GM19238 (cell line): ENCODE measurements at regions not wholly inside any gene's neighbourhood (a gene's known extent, or its start where the extent isn't known, plus 50 kb on each side); places are given as distances from the start of the nearest gene placed in this dataset.
"Not testable (repeated sequence)": the region's sequence is repeated elsewhere in the genome, so short reads cannot be mapped to it uniquely, and the experiment has no call there.

Experiments
- DNase-seq: peaks from one replicate; pipeline ENCODE4 v3.0.0; 2011; ENCODE audit warnings: low spot score; ENCODE audit not compliant: insufficient read length

DNA sequence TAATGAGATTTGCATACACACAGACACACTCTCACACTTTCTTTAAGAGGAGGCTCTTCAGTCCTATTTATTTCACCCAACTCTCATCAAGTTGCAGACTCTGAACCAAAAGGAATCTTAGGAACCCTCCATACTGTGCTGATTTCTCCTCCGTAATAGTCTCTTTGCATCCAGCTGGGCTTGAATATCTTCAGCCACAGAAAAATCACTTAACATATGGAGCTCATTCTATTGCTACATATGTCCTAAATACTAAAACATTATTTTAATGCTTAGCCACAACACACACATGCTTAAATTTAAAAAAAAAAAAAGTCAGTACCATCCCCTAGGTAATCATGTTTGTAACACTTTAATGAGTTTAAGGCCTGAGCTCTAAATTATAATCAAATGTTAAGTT is 287.5 kb upstream of the CNTN6 start:
- DNase-seq = no peak

DNA sequence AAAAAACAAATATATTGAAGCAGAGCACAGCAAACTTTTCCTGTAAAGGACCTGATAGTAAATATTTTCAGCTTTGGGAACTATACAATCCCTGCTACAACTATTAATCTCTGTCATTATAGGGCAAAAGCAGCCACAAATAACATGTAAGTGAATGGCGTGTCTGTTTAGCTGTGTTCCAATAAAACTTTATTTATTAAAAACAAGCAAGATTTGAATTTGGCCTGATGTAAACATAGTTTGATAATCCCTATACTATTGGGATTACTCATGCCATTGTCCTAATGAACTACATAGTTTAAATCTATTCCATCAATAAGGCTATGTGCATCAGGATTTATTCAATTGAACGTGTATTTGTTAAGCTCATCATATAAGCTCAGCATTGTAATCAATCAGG is 286.8 kb upstream of the CNTN6 start:
- DNase-seq = no peak

- no peak for DNase-seq
Measured at GRCh38 chr3:816605-817004, 276.2 kb upstream of the CNTN6 start.

- DNase-seq = no peak
Measured at GRCh38 chr3:834679-835078, 258.1 kb upstream of the CNTN6 start.

DNA sequence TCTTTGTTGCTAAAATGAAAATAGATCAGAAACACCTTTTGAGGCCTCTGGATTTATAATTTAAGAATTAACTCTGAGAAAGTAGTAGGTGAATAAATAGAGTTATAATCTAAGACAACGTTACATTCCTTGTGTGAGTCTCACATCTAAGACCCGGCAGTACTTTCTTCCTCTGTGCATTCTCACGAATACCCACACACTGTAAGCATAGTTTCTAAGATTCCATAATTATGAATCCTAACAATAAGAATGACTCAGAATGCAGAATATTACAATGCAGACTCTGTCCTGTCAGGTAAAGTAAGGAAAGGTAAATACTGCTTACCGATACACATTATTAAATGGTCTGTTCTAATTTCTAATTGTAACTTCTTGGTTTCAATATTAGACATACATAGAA is 257.7 kb upstream of the CNTN6 start:
- no peak for DNase-seq

GRCh38 chr3:839981-840380 is 252.8 kb upstream of the CNTN6 start:
- no peak for DNase-seq

- no peak for DNase-seq
Measured at GRCh38 chr3:851098-851790, 241.6 kb upstream of the CNTN6 start.

DNA sequence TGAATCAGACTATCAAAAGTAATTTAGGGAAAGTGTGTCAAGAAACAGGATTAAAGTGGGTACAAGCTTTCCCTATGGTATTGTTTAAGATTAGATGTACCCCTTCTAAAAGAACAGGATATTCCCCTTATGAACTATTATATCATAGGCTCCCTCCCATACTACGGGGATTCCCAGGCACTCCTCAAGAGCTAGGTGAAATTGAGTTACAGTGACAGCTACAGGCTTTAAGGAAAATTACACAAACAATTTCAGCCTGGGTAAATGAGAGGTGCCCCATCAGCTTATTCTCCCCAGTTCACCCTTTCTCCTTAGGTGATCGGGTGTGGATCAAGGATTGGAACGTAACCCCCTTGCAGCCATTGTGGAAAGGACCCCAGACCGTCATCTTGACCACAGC is 240.8 kb upstream of the CNTN6 start:
- DNase-seq = no peak

DNA sequence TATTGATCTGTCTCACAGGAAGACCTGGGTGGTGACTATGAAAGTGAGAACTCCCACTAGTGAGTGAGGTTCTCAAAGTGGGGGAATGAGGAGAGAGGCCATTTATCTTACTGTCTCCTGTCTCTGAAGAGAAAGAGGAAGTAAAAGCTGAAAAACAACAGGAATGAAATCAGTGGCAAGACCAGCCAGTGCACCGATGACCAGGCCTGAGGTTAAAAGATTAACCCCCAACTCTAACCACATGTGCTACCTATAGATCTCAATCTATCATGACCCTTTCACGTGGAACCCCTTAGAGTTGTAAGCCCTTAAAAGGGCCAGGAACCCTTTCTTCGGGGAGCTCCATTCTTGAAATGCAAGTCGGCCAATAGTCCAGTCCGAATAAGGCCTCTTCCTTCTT is 239.3 kb upstream of the CNTN6 start:
- DNase-seq = no peak

DNA sequence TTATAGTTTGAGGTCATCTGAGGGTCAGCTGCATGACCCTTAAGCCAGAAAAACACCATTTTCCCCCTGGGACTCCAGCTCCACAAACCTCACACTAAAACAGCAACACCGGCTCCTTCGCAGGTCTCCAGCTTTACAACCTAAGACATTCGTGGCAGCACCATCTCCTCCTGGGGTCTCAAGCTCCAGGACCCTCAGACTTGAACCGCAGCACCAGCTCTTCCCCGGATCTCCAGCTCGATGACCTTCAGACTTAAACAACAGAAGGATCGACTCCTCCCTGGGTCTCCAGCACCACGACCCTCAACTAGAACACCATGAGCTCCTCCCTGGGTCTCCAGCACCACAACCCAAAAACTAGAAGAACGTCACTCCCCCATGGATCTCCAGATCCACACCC is 233.7 kb upstream of the CNTN6 start:
- no peak for DNase-seq

DNA sequence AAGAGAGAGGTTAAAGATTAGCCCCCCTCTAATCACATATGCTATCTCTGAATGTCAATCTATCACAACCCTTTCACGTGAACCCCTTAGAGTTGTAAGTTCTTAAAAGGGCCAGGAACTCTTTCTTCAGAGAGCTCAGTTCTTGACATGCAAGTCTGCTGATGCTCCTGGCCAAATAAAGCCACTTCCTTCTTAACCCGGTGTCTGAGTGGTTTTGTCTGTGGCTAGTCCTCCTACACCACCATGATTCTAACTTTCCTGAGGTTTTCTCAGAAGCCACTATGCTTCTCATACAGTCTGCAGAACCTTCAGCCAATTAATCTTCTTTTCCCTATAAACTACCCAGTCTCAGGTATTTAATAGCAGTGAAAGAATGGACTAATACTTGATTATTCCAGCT is 231.1 kb upstream of the CNTN6 start:
- no peak for DNase-seq

- DNase-seq = no peak
Measured at GRCh38 chr3:869269-869668, 223.6 kb upstream of the CNTN6 start.

GRCh38 chr3:869734-870133 is 223.1 kb upstream of the CNTN6 start:
- DNase-seq = no peak

DNA sequence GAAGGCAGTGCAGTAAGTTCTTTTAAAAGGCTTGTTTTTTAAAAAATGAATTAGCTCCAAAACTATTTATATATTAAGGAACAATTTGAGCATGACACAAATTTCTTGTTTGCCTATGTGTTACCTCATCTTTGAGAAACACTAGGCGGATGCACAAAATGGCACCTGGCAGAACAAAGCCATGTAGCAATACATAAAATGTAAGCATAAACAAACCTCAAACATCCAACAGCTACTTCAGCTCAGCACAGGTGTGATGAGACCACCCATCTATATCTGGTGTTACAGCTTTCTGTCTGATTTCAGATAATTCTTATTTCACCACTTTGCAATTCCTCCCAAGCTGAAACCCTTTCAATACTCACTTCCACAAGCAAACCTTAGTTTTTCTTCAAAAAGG is 221.2 kb upstream of the CNTN6 start:
- no peak for DNase-seq

- no peak for DNase-seq
Measured at GRCh38 chr3:877001-877400, 215.8 kb upstream of the CNTN6 start.

GRCh38 chr3:878746-879145 is 214.1 kb upstream of the CNTN6 start:
- no peak for DNase-seq

GRCh38 chr3:880371-880770 is 212.5 kb upstream of the CNTN6 start:
- DNase-seq = no peak

- DNase-seq = no peak
Measured at GRCh38 chr3:882533-882932, 210.3 kb upstream of the CNTN6 start.

GRCh38 chr3:901953-902778 is 190.7 kb upstream of the CNTN6 start:
- DNase-seq = no peak

DNA sequence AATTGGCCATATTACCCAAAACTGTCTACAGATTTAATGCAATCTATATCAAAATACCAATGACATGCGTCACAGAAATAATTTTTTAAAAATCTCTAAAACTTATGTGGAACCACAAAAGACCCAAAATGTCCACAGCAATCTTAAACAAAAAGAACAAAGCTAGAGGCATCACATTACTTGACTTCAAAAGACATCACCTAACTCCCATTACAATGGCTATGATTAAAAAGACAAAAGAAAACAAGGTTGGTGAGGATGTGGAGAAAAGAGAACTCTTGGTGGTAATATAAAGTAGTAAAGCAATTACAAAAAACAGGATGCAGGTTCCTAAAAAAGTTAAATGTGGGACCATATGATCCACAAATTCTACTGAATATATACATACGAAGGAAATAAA is 187.6 kb upstream of the CNTN6 start:
- no peak for DNase-seq

GRCh38 chr3:906739-907138 is 186.1 kb upstream of the CNTN6 start:
- DNase-seq = no peak

- DNase-seq = no peak
Measured at GRCh38 chr3:908839-909238, 184.0 kb upstream of the CNTN6 start.

- not testable (repeated sequence) for DNase-seq
Measured at GRCh38 chr3:912717-913116, 180.1 kb upstream of the CNTN6 start.
